ENCODE measurements at regions not wholly inside any gene's neighbourhood (a gene's known extent, or its start where the extent isn't known, plus 50 kb on each side); places are given as distances from the start of the nearest gene placed in this dataset.

GRCh38 chr2:147558620-147559019 lies 286.2 kb upstream of the ACVR2A start:
- TF ChIP-seq EZH2 (IDR thresholded peaks at IDR 0.05; ENCODE audit: borderline replicate concordance, insufficient read depth, low read depth, low read length, poor library complexity, severe bottlenecking) (no peak), CTCF (IDR thresholded peaks at IDR 0.05) (no peak)
- no peak overlapping the region for H3K27ac Mint-ChIP-seq
- H3K4me3 Mint-ChIP-seq, result no peak overlapping the region
- H3K4me1 Mint-ChIP-seq, result no peaks in the 10 kb centered on the region
- no peak overlapping the region for H3K9ac ChIP-seq (ENCODE audit: low read length)
- H2AFZ ChIP-seq (ENCODE audit: insufficient read depth, low read depth, low read length, poor library complexity, severe bottlenecking), result no peak overlapping the region
- POLR2A ChIA-PET, result no interaction called here
- no CpG with 5 or more reads among the region's 3 CpGs for WGBS (ENCODE audit: insufficient coverage)
- no peaks in the 10 kb centered on the region for H4K20me1 ChIP-seq (ENCODE audit: control insufficient read depth, insufficient read depth, low read length, poor library complexity, severe bottlenecking)
- no peak for ATAC-seq (ENCODE audit: low read depth)
- no peaks in the 10 kb centered on the region for H3K27me3 Mint-ChIP-seq
- no peaks in the 10 kb centered on the region for H3K4me1 ChIP-seq (ENCODE audit: control insufficient read depth in 2 of 2, insufficient read depth in 2 of 2, low read length in 2 of 2)
- no peaks in the 10 kb centered on the region for H3K27me3 ChIP-seq (replicated peaks in 1 of 4; ENCODE audit: control extremely low read depth in 1 of 4, control insufficient read depth in 3 of 4, insufficient read depth in 4 of 4, low read length in 3 of 4)
- no peaks in the 10 kb centered on the region for H3K9me3 ChIP-seq (ENCODE audit: control extremely low read depth in 1 of 3, control insufficient read depth in 2 of 3, insufficient read depth in 1 of 3, low read length in 2 of 3)
- H3K9me3 Mint-ChIP-seq (ENCODE audit: insufficient read depth), result no peaks in the 10 kb centered on the region
- H3K4me3 ChIP-seq (ENCODE audit: control extremely low read depth in 1 of 5, extremely low read depth in 1 of 5, insufficient read depth in 1 of 5, low read depth in 2 of 5, low read length in 4 of 5), result no peak overlapping the region
- H3K36me3 ChIP-seq (replicated peaks in 1 of 2; ENCODE audit: control extremely low read depth in 1 of 2, control insufficient read depth in 1 of 2, extremely low read depth in 1 of 2, insufficient read depth in 2 of 2, low read length in 1 of 2), result no peaks in the 10 kb centered on the region
- intact Hi-C loops (cut with micrococcal nuclease), result no loop called here
- no peak overlapping the region for H3K4me2 ChIP-seq (replicated peaks; ENCODE audit: low read depth, low read length, poor library complexity, severe bottlenecking)
- H3K27ac ChIP-seq (ENCODE audit: low read length in 2 of 2), result no peak overlapping the region
- no peak for DNase-seq
- CTCF ChIA-PET, result no interaction called here
- no peaks in the 10 kb centered on the region for H3K79me2 ChIP-seq (ENCODE audit: control insufficient read depth, insufficient read depth, low read length)

GRCh38 chr2:147554521-147555107 lies 290.2 kb upstream of the ACVR2A start:
- ChIA-PET POLR2A (no interaction called here), CTCF (no interaction called here)
- Mint-ChIP-seq H3K27ac (no peak overlapping the region), H3K27me3 (no peaks in the 10 kb centered on the region), H3K9me3 (ENCODE audit: insufficient read depth) (no peaks in the 10 kb centered on the region), H3K4me1 (no peaks in the 10 kb centered on the region), H3K4me3 (no peak overlapping the region)
- no peak overlapping the region for H3K9ac ChIP-seq (ENCODE audit: low read length)
- H3K9me3 ChIP-seq (ENCODE audit: control extremely low read depth in 1 of 3, control insufficient read depth in 2 of 3, insufficient read depth in 1 of 3, low read length in 2 of 3), result no peaks in the 10 kb centered on the region
- no peak overlapping the region for H3K4me2 ChIP-seq (replicated peaks; ENCODE audit: low read depth, low read length, poor library complexity, severe bottlenecking)
- H3K79me2 ChIP-seq (ENCODE audit: control insufficient read depth, insufficient read depth, low read length), result no peaks in the 10 kb centered on the region
- DNase-seq (no peak), ATAC-seq (ENCODE audit: low read depth) (no peak)
- 95% methylated on average over 4 of the region's 5 CpGs for whole genome bisulfite sequencing (ENCODE audit: insufficient coverage)
- H2AFZ ChIP-seq (ENCODE audit: insufficient read depth, low read depth, low read length, poor library complexity, severe bottlenecking), result no peak overlapping the region
- H4K20me1 ChIP-seq (ENCODE audit: control insufficient read depth, insufficient read depth, low read length, poor library complexity, severe bottlenecking), result no peaks in the 10 kb centered on the region
- intact Hi-C loops (cut with micrococcal nuclease), result no loop called here
- no peaks in the 10 kb centered on the region for H3K36me3 ChIP-seq (replicated peaks in 1 of 2; ENCODE audit: control extremely low read depth in 1 of 2, control insufficient read depth in 1 of 2, extremely low read depth in 1 of 2, insufficient read depth in 2 of 2, low read length in 1 of 2)
- no peak for TF ChIP-seq CTCF (IDR thresholded peaks at IDR 0.05)
- no peak for TF ChIP-seq EZH2 (IDR thresholded peaks at IDR 0.05; ENCODE audit: borderline replicate concordance, insufficient read depth, low read depth, low read length, poor library complexity, severe bottlenecking)
- no peak overlapping the region for H3K4me3 ChIP-seq (ENCODE audit: control extremely low read depth in 1 of 5, extremely low read depth in 1 of 5, insufficient read depth in 1 of 5, low read depth in 2 of 5, low read length in 4 of 5)
- H3K4me1 ChIP-seq (ENCODE audit: control insufficient read depth in 2 of 2, insufficient read depth in 2 of 2, low read length in 2 of 2), result no peaks in the 10 kb centered on the region
- no peak overlapping the region for H3K27ac ChIP-seq (ENCODE audit: low read length in 2 of 2)
- no peaks in the 10 kb centered on the region for H3K27me3 ChIP-seq (replicated peaks in 1 of 4; ENCODE audit: control extremely low read depth in 1 of 4, control insufficient read depth in 3 of 4, insufficient read depth in 4 of 4, low read length in 3 of 4)
